ENCODE measurements at regions not wholly inside any gene's neighbourhood (a gene's known extent, or its start where the extent isn't known, plus 50 kb on each side); places are given as distances from the start of the nearest gene placed in this dataset.

DNA sequence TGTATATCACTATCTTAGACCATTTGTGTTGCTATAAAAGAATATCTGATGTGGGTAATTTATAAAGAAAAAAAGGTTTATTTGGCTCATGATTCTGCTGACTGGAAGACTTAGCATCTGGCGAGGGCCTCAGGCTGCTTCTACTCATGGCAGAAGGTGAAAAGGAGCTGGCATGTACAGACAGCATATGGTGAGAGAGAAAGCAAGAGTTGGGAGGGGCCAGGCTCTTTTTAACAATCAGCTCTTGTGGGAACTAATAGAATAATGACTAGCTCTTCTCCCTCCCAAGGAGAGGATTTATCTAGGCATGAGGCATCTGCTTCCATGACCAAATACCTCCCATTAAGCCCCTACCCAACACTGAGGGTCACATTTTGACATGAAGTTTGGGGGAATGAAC lies 130.2 kb upstream of the SV2C start:
- no peak overlapping the region for H3K27ac ChIP-seq
- H3K4me1 ChIP-seq, result no peaks in the 10 kb centered on the region
- no peak for ATAC-seq
- 55 to 65% methylated on average over 1 of the region's 1 CpG for WGBS, 2 donors
- H3K36me3 ChIP-seq (replicated peaks in 1 of 2; ENCODE audit: insufficient read depth in 1 of 2, low read depth in 2 of 2), result no peaks in the 10 kb centered on the region
- H3K27me3 ChIP-seq, result no peaks in the 10 kb centered on the region
- no peak overlapping the region for H3K4me3 ChIP-seq
- no peak for TF ChIP-seq CTCF (IDR thresholded peaks at IDR 0.05)
- no peak for TF ChIP-seq POLR2A (IDR thresholded peaks at IDR 0.05)
- intact Hi-C loops (cut with DNase I), result no loop called here
- H3K9me3 ChIP-seq, result no peaks in the 10 kb centered on the region
- DNase-seq, result no peak

- 35 to 47% methylated on average over 1 of the region's 1 CpG for WGBS, 2 donors
- ATAC-seq, result no peak
- intact Hi-C loops (cut with DNase I), result no loop called here
These were observed 130.9 kb upstream of the SV2C start for GRCh38 chr5:75952291-75952690.

GRCh38 chr5:75951716-75952115 lies 131.5 kb upstream of the SV2C start:
- intact Hi-C loops (cut with DNase I), result no loop called here
- no peak for ATAC-seq
- 68 to 84% methylated on average over 2 of the region's 2 CpGs for WGBS, 2 donors
- H3K4me3 ChIP-seq, result no peak overlapping the region
- H3K4me1 ChIP-seq, result no peaks in the 10 kb centered on the region
- TF ChIP-seq CTCF (IDR thresholded peaks at IDR 0.05) (no peak), POLR2A (IDR thresholded peaks at IDR 0.05) (no peak)
- H3K27me3 ChIP-seq, result no peaks in the 10 kb centered on the region
- no peaks in the 10 kb centered on the region for H3K36me3 ChIP-seq (replicated peaks in 1 of 2; ENCODE audit: insufficient read depth in 1 of 2, low read depth in 2 of 2)
- H3K27ac ChIP-seq, result no peak overlapping the region
- H3K9me3 ChIP-seq, result no peaks in the 10 kb centered on the region
- DNase-seq, result no peak

More at GRCh38 chr5:75952291-75952690, 130.9 kb upstream of the SV2C start:
- no peak for DNase-seq
- no peaks in the 10 kb centered on the region for H3K9me3 ChIP-seq
- H3K36me3 ChIP-seq (replicated peaks in 1 of 2; ENCODE audit: insufficient read depth in 1 of 2, low read depth in 2 of 2), result no peaks in the 10 kb centered on the region
- no peak overlapping the region for H3K27ac ChIP-seq
- H3K4me3 ChIP-seq, result no peak overlapping the region
- no peaks in the 10 kb centered on the region for H3K4me1 ChIP-seq
- TF ChIP-seq POLR2A (IDR thresholded peaks at IDR 0.05) (no peak), CTCF (IDR thresholded peaks at IDR 0.05) (no peak)
- H3K27me3 ChIP-seq, result no peaks in the 10 kb centered on the region

- no peaks in the 10 kb centered on the region for H3K9me3 ChIP-seq
- 5 to 6% methylated on average over 1 of the region's 1 CpG for WGBS, 2 donors
- DNase-seq (no peak), ATAC-seq (no peak)
- intact Hi-C loops (cut with DNase I), result no loop called here
- TF ChIP-seq CTCF (IDR thresholded peaks at IDR 0.05) (no peak), POLR2A (IDR thresholded peaks at IDR 0.05) (no peak)
- H3K4me3 ChIP-seq, result no peak overlapping the region
- H3K27me3 ChIP-seq, result no peaks in the 10 kb centered on the region
- H3K4me1 ChIP-seq, result no peaks in the 10 kb centered on the region
- no peak overlapping the region for H3K27ac ChIP-seq
- H3K36me3 ChIP-seq (replicated peaks in 1 of 2; ENCODE audit: insufficient read depth in 1 of 2, low read depth in 2 of 2), result no peaks in the 10 kb centered on the region
These were observed 132.0 kb upstream of the SV2C start for GRCh38 chr5:75951158-75951557.

DNA sequence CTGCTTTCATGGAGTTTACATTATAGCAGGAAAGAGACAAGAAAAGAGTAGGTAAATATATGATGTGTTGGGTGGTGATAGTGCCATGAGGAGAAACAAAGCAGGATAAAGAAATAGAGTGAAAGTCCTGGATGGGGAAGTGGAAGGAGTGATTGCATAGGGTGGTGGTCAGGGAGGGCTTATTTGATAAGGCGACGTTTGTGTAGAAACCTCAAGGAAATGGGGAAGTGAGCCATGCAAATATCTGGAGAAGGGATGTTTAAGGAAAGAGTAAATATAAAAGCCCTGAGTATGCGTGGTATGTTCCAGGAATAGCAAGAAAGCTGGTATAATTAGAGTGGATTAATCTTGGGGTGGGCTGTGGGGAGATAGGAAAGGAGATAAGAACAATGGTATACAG lies 134.7 kb upstream of the SV2C start:
- Histone ChIP-seq H3K4me1 (no peaks in the 10 kb centered on the region), H3K9me3 (no peaks in the 10 kb centered on the region), H3K27me3 (no peaks in the 10 kb centered on the region), H3K27ac (no peak overlapping the region), H3K36me3 (replicated peaks in 1 of 2; ENCODE audit: insufficient read depth in 1 of 2, low read depth in 2 of 2) (no peaks in the 10 kb centered on the region), H3K4me3 (no peak overlapping the region)
- intact Hi-C loops (cut with DNase I), result no loop called here
- DNase-seq, result no peak
- ATAC-seq, result no peak
- WGBS, 2 donors, result 37 to 48% methylated on average over 3 of the region's 3 CpGs
- TF ChIP-seq POLR2A (IDR thresholded peaks at IDR 0.05) (no peak), CTCF (IDR thresholded peaks at IDR 0.05) (no peak)

Measured in body of pancreas (tissue), 4 donors.